Tibial artery (tissue), 4 donors: ENCODE measurements at regions not wholly inside any gene's neighbourhood (a gene's known extent, or its start where the extent isn't known, plus 50 kb on each side); places are given as distances from the start of the nearest gene placed in this dataset.

Experiments
- DNase-seq, 2 donors: peaks; one replicate each; pipeline ENCODE4 v3.0.0-alpha.2; 2019
- H3K27ac ChIP-seq, 2 donors: fragments of 200-600 bp; sonication (generic) in 1 of 2; 1 replicate in 1 of 2; 2 replicates in 1 of 2; pipeline ENCODE4 v1.5.1; 2018 to 2019; ENCODE audit warnings: mild to moderate bottlenecking in 1 of 2
- H3K27me3 ChIP-seq, 2 donors: fragments of 200-600 bp; sonication (generic) in 1 of 2; one replicate each; pipeline versions ENCODE4 v1.5.1 to v1.6.0; 2016 to 2019
- H3K36me3 ChIP-seq, 3 donors: fragments of 200-600 bp; sonication (generic) in 2 of 3; one replicate each; pipeline ENCODE4 v1.5.1; 2016 to 2019; ENCODE audit warnings: mild to moderate bottlenecking in 2 of 3
- H3K4me1 ChIP-seq, 4 donors: fragments of 200-600 bp; sonication (generic) in 2 of 4; 1 replicate in 3 of 4; 2 replicates in 1 of 4; pipeline ENCODE4 v1.5.1; 2016 to 2019
- H3K4me3 ChIP-seq, 2 donors: fragments of 200-600 bp; sonication (generic) in 1 of 2; 1 replicate in 1 of 2; 2 replicates in 1 of 2; pipeline ENCODE4 v1.5.1; 2018 to 2019; ENCODE audit warnings: mild to moderate bottlenecking in 2 of 2
- H3K9me3 ChIP-seq, 3 donors: fragments of 200-600 bp; sonication (generic) in 1 of 3; one replicate each; pipeline ENCODE4 v1.5.1; 2016 to 2019
- intact Hi-C: fragments of 100-400 bp; cut with DNase I; formaldehyde crosslinking; loops from one replicate; pipeline ENCODE4 v1.15.0; 2023; ENCODE audit warnings: low total_unique reads
- TF ChIP-seq, protein P1 (sequence below), 2 experiments: fragments of 200-600 bp in 1 of 2; fragments of 450-650 bp in 1 of 2; IDR thresholded peaks; one replicate each; pipeline ENCODE4 v1.5.1; 2017 to 2019; ENCODE audit warnings: antibody characterized with exemption in 2 of 2, mild to moderate bottlenecking in 1 of 2, moderate library complexity in 1 of 2

DNA sequence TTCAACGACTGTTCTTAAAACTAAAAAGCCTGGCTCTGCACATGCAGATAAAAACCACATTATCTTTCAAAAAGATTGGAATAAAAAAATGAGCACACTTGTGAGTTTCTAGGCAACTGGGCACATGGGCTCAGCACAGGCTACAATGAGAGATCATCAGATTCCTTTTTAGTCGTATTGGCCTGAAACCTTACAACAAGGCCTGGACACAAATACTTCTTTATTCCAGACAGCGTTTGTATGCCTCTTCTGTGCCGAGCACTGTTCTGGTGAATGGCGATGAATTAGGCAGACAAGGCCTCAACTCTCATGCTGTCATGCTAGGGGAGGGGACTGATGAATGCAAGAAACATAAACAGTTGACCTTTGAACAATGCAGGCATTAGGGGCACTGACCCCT lies 463.0 kb downstream of the AACS start:
- intact Hi-C loops, result no loop called here
- TF ChIP-seq, protein P1, sequence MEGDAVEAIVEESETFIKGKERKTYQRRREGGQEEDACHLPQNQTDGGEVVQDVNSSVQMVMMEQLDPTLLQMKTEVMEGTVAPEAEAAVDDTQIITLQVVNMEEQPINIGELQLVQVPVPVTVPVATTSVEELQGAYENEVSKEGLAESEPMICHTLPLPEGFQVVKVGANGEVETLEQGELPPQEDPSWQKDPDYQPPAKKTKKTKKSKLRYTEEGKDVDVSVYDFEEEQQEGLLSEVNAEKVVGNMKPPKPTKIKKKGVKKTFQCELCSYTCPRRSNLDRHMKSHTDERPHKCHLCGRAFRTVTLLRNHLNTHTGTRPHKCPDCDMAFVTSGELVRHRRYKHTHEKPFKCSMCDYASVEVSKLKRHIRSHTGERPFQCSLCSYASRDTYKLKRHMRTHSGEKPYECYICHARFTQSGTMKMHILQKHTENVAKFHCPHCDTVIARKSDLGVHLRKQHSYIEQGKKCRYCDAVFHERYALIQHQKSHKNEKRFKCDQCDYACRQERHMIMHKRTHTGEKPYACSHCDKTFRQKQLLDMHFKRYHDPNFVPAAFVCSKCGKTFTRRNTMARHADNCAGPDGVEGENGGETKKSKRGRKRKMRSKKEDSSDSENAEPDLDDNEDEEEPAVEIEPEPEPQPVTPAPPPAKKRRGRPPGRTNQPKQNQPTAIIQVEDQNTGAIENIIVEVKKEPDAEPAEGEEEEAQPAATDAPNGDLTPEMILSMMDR (IDR thresholded peaks at IDR 0.05), result no peak
- no peaks in the 10 kb centered on the region for H3K4me1 ChIP-seq
- DNase-seq, result no peak
- no peak overlapping the region for H3K27ac ChIP-seq
- H3K4me3 ChIP-seq, result no peak overlapping the region
- H3K9me3 ChIP-seq, result peaks cover 0 to under 1% (median 0%) of the 10 kb centered on the region in 3 donors
- H3K36me3 ChIP-seq, result no peaks in the 10 kb centered on the region
- H3K27me3 ChIP-seq, result peaks cover 0 to 5% of the 10 kb centered on the region in 2 donors

DNA sequence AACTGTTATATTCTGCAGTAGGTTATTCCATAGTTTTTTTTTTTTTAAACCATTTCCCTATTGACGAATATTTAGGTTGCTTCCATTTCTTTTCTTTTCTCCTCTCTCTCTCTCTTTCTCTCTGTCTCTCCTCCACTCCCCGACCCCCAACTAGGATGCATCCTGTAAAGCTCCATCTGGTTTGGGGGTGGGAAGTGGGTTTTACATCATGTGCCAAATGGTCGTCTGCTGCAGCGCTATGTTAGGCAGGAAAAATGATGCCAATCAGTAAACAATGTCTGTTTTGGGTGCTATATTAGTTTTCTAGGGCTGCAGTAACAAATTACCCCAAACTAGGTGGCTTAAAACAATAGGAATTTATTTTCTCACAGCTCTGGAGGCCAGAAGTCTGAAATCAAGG lies 465.0 kb downstream of the AACS start:
- TF ChIP-seq, protein P1 (IDR thresholded peaks at IDR 0.05), result no peak
- intact Hi-C loops, result no loop called here
- Histone ChIP-seq H3K27ac (no peak overlapping the region), H3K4me3 (no peak overlapping the region), H3K27me3 (peaks cover 0 to 6% of the 10 kb centered on the region in 2 donors), H3K4me1 (no peaks in the 10 kb centered on the region), H3K9me3 (no peaks in the 10 kb centered on the region), H3K36me3 (no peaks in the 10 kb centered on the region)
- no peak for DNase-seq

DNA sequence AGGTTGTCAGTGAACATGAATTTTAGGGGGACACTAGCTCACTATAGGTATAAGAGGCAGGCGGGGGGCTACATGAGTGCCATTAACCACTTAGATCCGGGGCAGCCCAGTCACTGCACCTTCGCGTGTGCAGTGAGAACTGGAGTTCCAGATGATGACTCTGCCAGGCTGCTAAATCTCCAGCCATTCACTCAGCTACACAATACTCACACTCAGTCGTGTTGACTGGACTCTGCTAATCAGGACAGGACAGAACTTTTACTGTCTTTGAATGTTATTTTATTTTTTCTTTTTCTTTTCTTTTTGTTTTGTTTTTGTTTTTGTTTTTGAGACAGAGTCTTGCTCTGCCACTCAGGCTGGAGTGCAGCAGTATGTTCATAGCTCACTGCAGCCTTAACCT lies 465.6 kb downstream of the AACS start:
- peaks cover 0 to 6% of the 10 kb centered on the region in 2 donors for H3K27me3 ChIP-seq
- no peak for DNase-seq
- intact Hi-C loops, result no loop called here

DNA sequence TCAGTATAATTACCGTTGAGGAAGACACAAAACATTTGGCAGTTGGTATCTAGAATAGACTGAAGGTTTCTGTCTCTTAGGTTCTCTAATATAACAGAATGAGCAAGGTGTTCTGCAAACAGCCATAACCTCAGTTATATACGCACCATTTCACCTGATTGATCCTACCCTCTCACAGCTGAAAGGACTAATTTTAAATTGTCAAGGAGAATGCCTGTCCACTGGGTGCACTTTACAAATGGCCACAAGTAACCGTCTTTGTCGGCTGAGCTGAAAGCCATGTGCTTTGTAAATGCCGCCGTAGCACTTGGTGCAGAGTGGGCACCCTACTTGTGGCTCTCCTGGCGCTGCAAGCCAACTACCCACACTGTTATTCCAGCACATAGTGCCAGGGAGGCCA lies 466.3 kb downstream of the AACS start:
- Histone ChIP-seq H3K27ac (no peak overlapping the region), H3K27me3 (peaks cover 0 to 6% of the 10 kb centered on the region in 2 donors)

More for the DNA sequence above, 465.6 kb downstream of the AACS start:
- TF ChIP-seq, protein P1 (IDR thresholded peaks at IDR 0.05), result no peak
- H3K4me3 ChIP-seq, result no peak overlapping the region
- no peaks in the 10 kb centered on the region for H3K4me1 ChIP-seq
- no peaks in the 10 kb centered on the region for H3K9me3 ChIP-seq
- H3K36me3 ChIP-seq, result no peaks in the 10 kb centered on the region
- no peak overlapping the region for H3K27ac ChIP-seq

DNA sequence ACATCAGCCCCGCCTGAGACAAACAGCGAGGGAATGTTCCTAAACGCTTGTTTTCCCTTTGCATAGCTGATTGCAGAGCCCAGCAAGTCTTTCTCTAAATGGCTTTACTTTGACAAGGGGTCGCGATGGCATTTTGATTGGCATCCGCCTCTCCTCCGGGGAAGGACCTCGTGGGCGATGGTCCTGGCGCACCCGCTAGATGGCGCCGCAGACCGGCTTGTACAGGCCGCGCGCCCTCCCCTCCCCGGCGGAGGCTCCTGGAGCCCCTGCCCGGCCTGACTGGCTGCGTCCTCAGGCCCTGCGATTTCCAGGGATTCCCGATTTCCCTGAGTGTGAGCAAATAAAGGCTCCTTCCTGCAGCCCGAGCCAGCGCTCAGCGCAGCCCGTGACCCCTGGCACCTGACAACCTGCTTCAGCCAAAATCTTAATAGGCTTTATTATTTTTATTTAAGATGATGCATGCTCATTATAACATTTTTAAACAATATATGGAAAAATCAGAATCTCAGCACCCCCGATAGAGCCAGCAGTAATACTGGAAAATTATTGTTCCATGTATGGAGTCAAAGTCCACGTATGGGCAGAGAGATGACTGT lies 468.3 kb downstream of the AACS start:
- H3K4me3 ChIP-seq, result no peak overlapping the region
- H3K9me3 ChIP-seq, result no peaks in the 10 kb centered on the region
- TF ChIP-seq, protein P1 (IDR thresholded peaks at IDR 0.05), result no peak
- no peaks in the 10 kb centered on the region for H3K36me3 ChIP-seq
- H3K27ac ChIP-seq, result no peak overlapping the region
- H3K27me3 ChIP-seq, result peaks cover 0 to 6% of the 10 kb centered on the region in 2 donors
- no peaks in the 10 kb centered on the region for H3K4me1 ChIP-seq
- intact Hi-C loops, result no loop called here
- no peak for DNase-seq

More for the DNA sequence above, 466.3 kb downstream of the AACS start:
- Histone ChIP-seq H3K9me3 (no peaks in the 10 kb centered on the region), H3K36me3 (no peaks in the 10 kb centered on the region), H3K4me3 (no peak overlapping the region), H3K4me1 (no peaks in the 10 kb centered on the region)
- TF ChIP-seq, protein P1 (IDR thresholded peaks at IDR 0.05), result no peak
- intact Hi-C loops, result no loop called here
- no peak for DNase-seq
